ENCODE measurements at regions not wholly inside any gene's neighbourhood (a gene's known extent, or its start where the extent isn't known, plus 50 kb on each side); places are given as distances from the start of the nearest gene placed in this dataset.

GRCh38 chr5:51484326-51484725 lies 101.1 kb downstream of the ISL1 start:
- Histone ChIP-seq H3K27ac (no peak overlapping the region), H3K36me3 (no peaks in the 10 kb centered on the region), H3K9me3 (no peaks in the 10 kb centered on the region), H3K4me3 (no peak overlapping the region), H3K4me1 (no peaks in the 10 kb centered on the region), H3K27me3 (no peaks in the 10 kb centered on the region)
- no peak for DNase-seq (ENCODE audit: extremely low spot score in 2 of 2)
- intact Hi-C loops (cut with DNase I), result no loop called here
- no peak for TF ChIP-seq POLR2A (IDR thresholded peaks at IDR 0.05)
- no peak for TF ChIP-seq POLR2AphosphoS5 (IDR thresholded peaks at IDR 0.05; ENCODE audit: insufficient read depth in 1 of 2, low read depth in 1 of 2)
- no peak for TF ChIP-seq CTCF (IDR thresholded peaks at IDR 0.05)

DNA sequence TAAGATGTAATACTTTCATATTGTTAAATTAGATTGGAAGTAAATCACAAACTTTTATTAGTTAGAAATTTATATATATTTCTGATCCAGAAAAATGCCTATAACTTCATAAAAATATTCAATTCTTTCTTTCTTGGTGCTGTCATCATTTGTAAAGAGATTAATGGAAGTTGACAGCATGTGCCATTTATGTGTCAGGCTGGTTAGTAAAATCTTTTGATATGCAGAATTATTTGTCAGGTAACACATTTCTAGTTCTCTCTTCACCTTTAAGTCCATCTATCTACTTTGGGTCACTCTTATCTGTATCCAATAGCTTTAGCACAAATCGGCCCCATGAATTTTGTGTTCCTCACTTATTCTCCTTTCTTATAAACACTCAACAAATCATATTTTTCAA lies 102.9 kb downstream of the ISL1 start:
- Histone ChIP-seq H3K4me1 (no peaks in the 10 kb centered on the region), H3K9me3 (no peaks in the 10 kb centered on the region), H3K36me3 (no peaks in the 10 kb centered on the region), H3K4me3 (no peak overlapping the region), H3K27me3 (no peaks in the 10 kb centered on the region), H3K27ac (no peak overlapping the region)
- no peak for DNase-seq (ENCODE audit: extremely low spot score in 2 of 2)
- TF ChIP-seq CTCF (IDR thresholded peaks at IDR 0.05), result no peak
- no peak for TF ChIP-seq POLR2AphosphoS5 (IDR thresholded peaks at IDR 0.05; ENCODE audit: insufficient read depth in 1 of 2, low read depth in 1 of 2)
- TF ChIP-seq POLR2A (IDR thresholded peaks at IDR 0.05), result no peak
- intact Hi-C loops (cut with DNase I), result no loop called here

DNA sequence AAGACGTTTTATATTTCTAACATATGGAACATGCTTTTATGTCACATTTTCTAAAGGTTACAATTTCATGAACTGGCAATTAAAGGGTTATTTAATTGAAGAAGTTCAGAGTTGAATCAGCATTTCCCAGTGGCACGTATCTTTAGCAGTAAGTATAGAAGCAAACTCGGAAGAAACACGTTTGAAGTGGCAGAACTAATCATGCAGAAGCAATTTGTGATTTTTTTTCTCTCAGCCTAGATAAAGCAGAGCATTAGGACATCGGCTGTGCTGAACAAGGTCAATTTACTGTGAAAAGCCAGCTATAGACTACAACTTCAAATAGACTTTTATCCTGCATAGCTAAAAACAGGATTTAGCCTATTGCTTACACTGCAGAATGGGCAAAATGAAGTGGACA lies 104.7 kb downstream of the ISL1 start:
- H3K4me3 ChIP-seq, result no peak overlapping the region
- no peaks in the 10 kb centered on the region for H3K27me3 ChIP-seq
- intact Hi-C loops (cut with DNase I), result no loop called here
- H3K27ac ChIP-seq, result no peak overlapping the region
- TF ChIP-seq POLR2AphosphoS5 (IDR thresholded peaks at IDR 0.05; ENCODE audit: insufficient read depth in 1 of 2, low read depth in 1 of 2) (no peak), CTCF (IDR thresholded peaks at IDR 0.05) (no peak), POLR2A (IDR thresholded peaks at IDR 0.05) (no peak)
- H3K36me3 ChIP-seq, result no peaks in the 10 kb centered on the region
- H3K9me3 ChIP-seq, result no peaks in the 10 kb centered on the region
- no peaks in the 10 kb centered on the region for H3K4me1 ChIP-seq
- DNase-seq (ENCODE audit: extremely low spot score in 2 of 2), result no peak

DNA sequence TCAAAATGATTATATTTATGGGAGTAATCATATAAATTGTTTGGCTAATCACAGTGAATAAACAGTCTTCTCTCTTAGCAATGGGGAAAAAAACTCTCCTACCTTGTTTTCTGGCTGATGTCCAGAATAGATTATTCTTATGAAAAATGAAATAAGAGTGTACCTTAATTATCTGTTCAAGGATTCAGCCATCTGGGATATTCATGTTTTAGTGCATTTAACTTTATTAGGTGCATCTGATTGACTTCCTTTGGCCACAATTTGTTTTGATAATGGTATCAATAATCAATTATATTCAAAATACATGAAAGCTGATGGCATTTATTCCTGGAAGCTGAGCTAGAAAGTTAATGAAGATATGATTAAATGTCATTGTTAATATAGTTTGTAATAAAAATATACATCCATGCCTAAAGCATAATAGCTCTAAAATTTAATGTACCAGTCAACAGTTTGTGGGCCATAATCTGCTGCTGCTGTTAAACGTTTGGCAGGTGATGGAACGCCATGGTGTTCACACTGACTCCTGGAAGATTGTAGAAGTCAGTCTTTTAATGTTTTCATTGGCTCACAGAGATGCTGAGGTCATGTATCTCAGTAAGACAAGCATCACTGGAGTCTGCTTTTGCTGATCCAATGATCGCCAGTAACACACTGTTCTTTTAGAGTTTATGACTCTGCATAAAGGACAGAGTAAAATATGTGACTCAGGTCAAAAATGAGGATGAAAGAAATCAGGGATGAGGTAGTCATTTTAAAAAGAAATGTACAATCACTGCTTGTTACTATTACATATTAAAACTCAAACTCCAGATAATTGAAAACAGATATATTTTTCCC lies 105.8 kb downstream of the ISL1 start:
- no peaks in the 10 kb centered on the region for H3K9me3 ChIP-seq
- H3K27ac ChIP-seq, result no peak overlapping the region
- no peaks in the 10 kb centered on the region for H3K27me3 ChIP-seq
- no peaks in the 10 kb centered on the region for H3K36me3 ChIP-seq
- TF ChIP-seq POLR2AphosphoS5 (IDR thresholded peaks at IDR 0.05; ENCODE audit: insufficient read depth in 1 of 2, low read depth in 1 of 2), result no peak
- TF ChIP-seq CTCF (IDR thresholded peaks at IDR 0.05), result no peak
- no peak for TF ChIP-seq POLR2A (IDR thresholded peaks at IDR 0.05)
- no peak for DNase-seq (ENCODE audit: extremely low spot score in 2 of 2)
- H3K4me1 ChIP-seq, result no peaks in the 10 kb centered on the region
- H3K4me3 ChIP-seq, result no peak overlapping the region
- intact Hi-C loops (cut with DNase I), result no loop called here

- TF ChIP-seq POLR2AphosphoS5 (IDR thresholded peaks at IDR 0.05; ENCODE audit: insufficient read depth in 1 of 2, low read depth in 1 of 2) (no peak), POLR2A (IDR thresholded peaks at IDR 0.05) (no peak), CTCF (IDR thresholded peaks at IDR 0.05) (no peak)
- Histone ChIP-seq H3K27ac (no peak overlapping the region), H3K4me3 (no peak overlapping the region), H3K9me3 (no peaks in the 10 kb centered on the region), H3K4me1 (no peaks in the 10 kb centered on the region), H3K36me3 (no peaks in the 10 kb centered on the region), H3K27me3 (no peaks in the 10 kb centered on the region)
- intact Hi-C loops (cut with DNase I), result no loop called here
- no peak for DNase-seq (ENCODE audit: extremely low spot score in 2 of 2)
These were observed 111.6 kb downstream of the ISL1 start for GRCh38 chr5:51494821-51495220.
